SK-N-MC (cell line): ENCODE measurements at regions not wholly inside any gene's neighbourhood (a gene's known extent, or its start where the extent isn't known, plus 50 kb on each side); places are given as distances from the start of the nearest gene placed in this dataset.

Experiments
- EZH2 ChIP-seq: fragments of 200-600 bp; sonication (generic); IDR thresholded peaks from one replicate; pipeline ENCODE4 v1.6.1; 2017; ENCODE audit warnings: antibody characterized with exemption
- FOXP2 ChIP-seq: optimal IDR thresholded peaks from 2 replicates; pipeline ENCODE3; 2011; ENCODE audit warnings: mild to moderate bottlenecking, moderate library complexity; ENCODE audit not compliant: insufficient read depth; ENCODE audit errors: extremely low read length, control extremely low read depth
- POLR2AphosphoS5 ChIP-seq: IDR thresholded peaks from 2 replicates; pipeline ENCODE4 v1.6.1; 2012; ENCODE audit warnings: mild to moderate bottlenecking, low read depth, low read length, borderline replicate concordance

DNA sequence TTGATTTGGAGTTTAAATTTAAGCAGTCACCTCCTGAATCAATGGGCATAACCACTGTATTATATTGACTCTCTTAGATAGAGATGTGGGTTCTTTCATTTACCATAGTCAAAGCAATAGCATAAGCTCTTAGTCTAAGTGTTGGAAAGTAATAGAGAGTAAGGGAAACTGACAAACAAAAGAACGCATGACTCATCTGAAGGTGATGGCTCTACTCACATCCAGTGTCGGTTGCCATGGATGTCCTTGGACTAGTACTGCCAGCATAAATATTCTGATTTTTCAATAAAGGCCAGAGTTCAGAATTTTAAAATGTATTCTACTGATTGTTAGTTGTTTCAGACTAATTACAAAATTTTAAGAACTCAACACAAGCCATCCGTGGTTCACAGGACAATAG, 444.9 kb upstream of the DDI1 start:
- TF ChIP-seq POLR2AphosphoS5 = no peak
- TF ChIP-seq EZH2 = no peak
- no peak for TF ChIP-seq FOXP2
